Coronary artery (tissue), 2 donors: ENCODE measurements at regions not wholly inside any gene's neighbourhood (a gene's known extent, or its start where the extent isn't known, plus 50 kb on each side); places are given as distances from the start of the nearest gene placed in this dataset.

ENCODE experiments used
- DNase-seq: peaks from one replicate; pipeline ENCODE4 v3.0.0-alpha.2; 2017; ENCODE audit warnings: low spot score
- H3K27ac ChIP-seq, 2 donors: fragments of 200-600 bp; sonication (generic); one replicate each; pipeline ENCODE4 v1.5.1; 2016 to 2019
- H3K4me3 ChIP-seq: fragments of 200-600 bp; sonication (generic); 2 replicates; pipeline ENCODE4 v1.5.1; 2016; ENCODE audit warnings: mild to moderate bottlenecking, moderate library complexity
- TF ChIP-seq, protein P1 (sequence below): fragments of 200-600 bp; sonication (generic); IDR thresholded peaks from one replicate; pipeline ENCODE4 v1.5.1; 2019; ENCODE audit warnings: antibody characterized with exemption

DNA sequence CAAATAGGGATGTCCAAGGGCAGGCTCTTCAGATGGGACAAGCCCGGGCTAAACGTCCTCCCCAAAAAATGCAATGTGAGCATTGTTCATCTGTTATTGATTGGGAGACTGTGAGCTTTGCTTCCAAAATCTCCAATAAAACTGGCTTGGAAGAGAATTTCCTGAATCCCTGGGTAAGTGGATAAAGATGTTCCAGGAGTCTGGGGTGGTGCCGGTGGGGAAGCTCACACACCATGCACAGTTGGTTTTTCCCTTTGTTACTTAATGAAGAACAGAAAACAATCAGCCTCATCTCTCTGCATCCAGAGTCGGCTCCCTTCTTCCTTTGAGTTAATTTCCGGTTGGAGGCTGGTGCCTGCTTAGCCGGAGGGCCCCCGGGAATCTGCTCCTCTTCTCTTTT, 72.1 kb upstream of the ZBTB40 start:
- Histone ChIP-seq H3K27ac (no peak overlapping the region), H3K4me3 (no peak overlapping the region)
- DNase-seq: no peak
- TF ChIP-seq, protein P1, sequence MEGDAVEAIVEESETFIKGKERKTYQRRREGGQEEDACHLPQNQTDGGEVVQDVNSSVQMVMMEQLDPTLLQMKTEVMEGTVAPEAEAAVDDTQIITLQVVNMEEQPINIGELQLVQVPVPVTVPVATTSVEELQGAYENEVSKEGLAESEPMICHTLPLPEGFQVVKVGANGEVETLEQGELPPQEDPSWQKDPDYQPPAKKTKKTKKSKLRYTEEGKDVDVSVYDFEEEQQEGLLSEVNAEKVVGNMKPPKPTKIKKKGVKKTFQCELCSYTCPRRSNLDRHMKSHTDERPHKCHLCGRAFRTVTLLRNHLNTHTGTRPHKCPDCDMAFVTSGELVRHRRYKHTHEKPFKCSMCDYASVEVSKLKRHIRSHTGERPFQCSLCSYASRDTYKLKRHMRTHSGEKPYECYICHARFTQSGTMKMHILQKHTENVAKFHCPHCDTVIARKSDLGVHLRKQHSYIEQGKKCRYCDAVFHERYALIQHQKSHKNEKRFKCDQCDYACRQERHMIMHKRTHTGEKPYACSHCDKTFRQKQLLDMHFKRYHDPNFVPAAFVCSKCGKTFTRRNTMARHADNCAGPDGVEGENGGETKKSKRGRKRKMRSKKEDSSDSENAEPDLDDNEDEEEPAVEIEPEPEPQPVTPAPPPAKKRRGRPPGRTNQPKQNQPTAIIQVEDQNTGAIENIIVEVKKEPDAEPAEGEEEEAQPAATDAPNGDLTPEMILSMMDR: no peak

DNA sequence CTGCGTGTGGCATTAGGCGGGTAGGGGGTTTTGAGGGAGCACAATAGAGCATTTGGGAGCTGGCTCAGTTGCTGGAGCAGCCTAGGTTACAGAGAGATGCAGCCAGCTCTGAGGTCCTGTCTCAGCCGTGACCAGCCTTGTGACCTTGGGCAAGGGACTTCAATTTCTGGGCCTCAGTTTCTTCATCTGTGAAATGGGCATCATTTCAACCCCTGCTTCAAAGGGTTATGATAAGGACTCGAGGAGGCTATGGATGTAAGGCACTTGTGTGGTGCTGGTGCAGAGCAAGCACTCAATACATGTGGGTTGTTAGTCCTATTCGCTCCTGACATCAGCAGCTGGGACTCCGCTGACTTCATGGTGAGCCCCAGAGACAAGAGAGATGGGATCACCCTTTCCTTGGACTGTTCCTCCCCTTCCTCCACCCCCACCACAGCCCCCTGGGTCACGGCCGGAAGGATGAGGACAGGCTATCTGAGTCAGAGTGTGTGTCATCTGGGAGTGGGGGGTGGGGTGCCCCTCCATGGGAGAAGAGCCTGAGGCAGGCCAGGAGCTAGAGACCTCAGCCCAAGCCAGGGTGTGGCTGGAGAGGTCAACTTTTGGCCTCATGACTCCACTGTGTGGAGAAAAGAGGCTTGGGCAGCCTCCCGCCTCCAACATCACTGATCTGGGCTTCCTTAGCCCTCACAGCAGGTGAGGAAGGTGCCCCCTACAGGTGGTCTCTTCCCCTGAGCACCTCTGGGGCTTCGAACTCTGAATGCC, 71.4 kb upstream of the ZBTB40 start:
- no peak overlapping the region for H3K4me3 ChIP-seq
- DNase-seq: no peak
- TF ChIP-seq, protein P1: no peak
- no peak overlapping the region for H3K27ac ChIP-seq

DNA sequence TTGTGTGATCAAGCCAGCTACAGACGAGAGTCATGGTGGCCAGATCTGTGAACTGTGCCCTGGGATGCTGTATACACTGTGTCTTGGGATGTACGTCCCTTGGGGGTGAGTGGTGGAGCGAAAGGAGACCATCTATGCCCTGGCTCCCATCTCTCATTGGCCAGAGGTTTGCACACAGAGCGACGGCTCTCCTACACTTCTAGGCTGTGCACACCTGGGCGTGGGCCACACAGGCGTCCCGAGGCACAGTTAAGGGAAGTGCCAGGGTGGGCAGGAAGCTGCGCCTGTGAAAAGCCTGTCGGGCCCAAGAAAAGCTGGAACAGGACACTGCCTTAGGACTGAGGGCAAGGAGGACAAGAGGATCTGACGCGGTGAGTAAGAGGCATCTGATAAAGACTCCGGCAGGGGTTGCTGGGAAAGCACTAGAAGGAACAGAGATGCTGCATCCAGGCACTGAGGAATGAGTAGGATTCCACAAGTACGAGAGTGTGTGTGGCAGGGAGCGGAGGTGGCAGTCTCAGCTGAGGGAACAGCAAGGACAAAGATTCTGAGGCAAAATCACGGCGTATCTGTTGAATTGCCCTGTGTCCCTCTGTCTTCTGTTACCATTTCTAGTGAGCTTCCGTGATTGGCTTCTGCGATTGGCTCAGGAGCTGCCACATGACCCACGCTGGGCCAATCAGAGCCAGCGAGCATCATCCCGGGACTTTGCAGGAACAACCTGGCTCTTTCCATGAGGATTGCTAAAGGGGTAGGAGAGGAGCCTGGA, 67.9 kb upstream of the ZBTB40 start:
- DNase-seq: no peak
- TF ChIP-seq, protein P1: no peak
- Histone ChIP-seq H3K27ac (no peak overlapping the region), H3K4me3 (no peak overlapping the region)

DNA sequence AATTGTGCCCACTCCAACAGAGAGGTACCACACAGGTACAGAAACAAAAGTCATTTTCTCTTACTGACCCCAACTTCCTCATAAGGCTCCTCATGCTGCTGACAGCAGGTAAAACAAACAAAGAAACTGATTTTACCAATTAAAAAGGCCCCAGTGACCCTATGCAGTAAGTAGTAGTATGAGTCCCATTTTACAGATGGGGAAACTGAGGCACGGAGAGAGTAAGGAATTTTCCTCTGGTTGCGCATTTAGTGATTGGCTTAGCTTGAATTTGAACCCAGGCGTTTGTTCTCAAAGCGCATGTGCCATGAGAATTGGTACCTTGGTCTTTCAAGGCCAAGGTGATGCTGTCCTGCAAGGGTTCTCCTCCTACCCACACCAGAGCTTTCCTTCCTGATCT, 66.1 kb upstream of the ZBTB40 start:
- H3K4me3 ChIP-seq: no peak overlapping the region
- TF ChIP-seq, protein P1: no peak
- no peak for DNase-seq
- no peak overlapping the region for H3K27ac ChIP-seq

DNA sequence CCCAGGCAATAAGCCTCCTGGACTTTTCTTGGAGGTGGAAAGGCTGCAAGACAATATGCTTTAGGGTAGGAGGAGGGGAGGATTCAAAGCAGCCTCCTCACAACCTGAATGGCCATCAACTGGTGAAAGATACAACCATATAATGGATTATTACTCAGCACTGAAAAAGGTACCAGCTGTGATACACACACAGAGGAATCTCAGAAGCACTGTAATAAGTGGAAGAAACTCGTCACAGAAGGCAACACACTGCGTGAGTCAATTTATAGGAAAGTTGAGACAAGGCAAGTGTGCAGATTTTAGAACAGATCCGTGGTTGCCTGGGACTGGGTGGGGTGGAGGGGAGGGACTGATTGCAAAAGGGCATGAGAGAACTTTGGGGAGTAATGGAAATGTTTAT, 64.9 kb upstream of the ZBTB40 start:
- TF ChIP-seq, protein P1: no peak
- no peak overlapping the region for H3K4me3 ChIP-seq
- H3K27ac ChIP-seq: no peak overlapping the region
- no peak for DNase-seq

DNA sequence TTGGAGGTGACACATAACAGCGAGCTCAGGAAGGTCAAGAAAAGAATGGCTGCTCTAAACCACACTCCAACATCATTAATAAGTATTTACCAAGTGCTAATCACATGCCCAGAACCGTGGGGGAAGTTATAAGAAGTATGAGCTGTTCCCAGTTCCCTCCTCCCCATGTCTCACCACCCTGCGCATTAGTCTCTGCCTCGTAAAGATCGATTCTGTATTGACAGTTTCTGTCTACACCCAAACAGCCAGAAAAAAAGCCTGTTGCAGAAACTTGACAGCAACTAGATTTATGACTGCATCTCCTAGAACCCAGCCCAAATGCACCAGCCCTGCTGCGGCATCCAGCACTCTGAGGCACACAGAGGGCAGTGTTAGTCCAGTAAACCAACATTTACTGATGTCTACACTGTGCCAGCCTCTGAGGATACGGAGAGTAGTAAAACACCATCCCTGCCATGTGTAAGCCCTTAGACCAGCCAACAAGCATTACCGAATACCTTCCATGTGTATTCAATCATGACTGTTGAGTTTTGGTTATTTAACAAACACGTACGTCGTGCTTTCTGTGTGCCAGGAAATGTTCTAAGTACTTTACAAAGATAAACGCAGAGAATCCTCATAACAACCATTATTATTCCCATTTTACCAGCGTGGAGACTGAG, 63.6 kb upstream of the ZBTB40 start:
- H3K27ac ChIP-seq: no peak overlapping the region

More for the DNA sequence above, 63.6 kb upstream of the ZBTB40 start:
- no peak overlapping the region for H3K4me3 ChIP-seq
- TF ChIP-seq, protein P1: no peak
- no peak for DNase-seq
